Activated naive CD8-positive, alpha-beta T cell treated with anti-CD3 and anti-CD28 coated beads for 36 hours (primary cell): ENCODE measurements at regions not wholly inside any gene's neighbourhood (a gene's known extent, or its start where the extent isn't known, plus 50 kb on each side); places are given as distances from the start of the nearest gene placed in this dataset.

ENCODE experiments used
- DNase-seq: peaks from one replicate; pipeline ENCODE4 v3.0.0; 2021
- H3K27ac Mint-ChIP-seq: one replicate; pipeline ENCODE4 v1.8.0; 2022; ENCODE audit warnings: mild to moderate bottlenecking, moderate library complexity, mixed read lengths
- H3K27me3 Mint-ChIP-seq: one replicate; pipeline ENCODE4 v1.8.0; 2022; ENCODE audit warnings: mild to moderate bottlenecking, mixed read lengths
- H3K36me3 Mint-ChIP-seq: one replicate; pipeline ENCODE4 v1.8.0; 2021; ENCODE audit warnings: mild to moderate bottlenecking, mixed read lengths
- H3K4me1 Mint-ChIP-seq: one replicate; pipeline ENCODE4 v1.8.0; 2021; ENCODE audit warnings: mixed read lengths
- H3K4me3 Mint-ChIP-seq: one replicate; pipeline ENCODE4 v1.8.0; 2022; ENCODE audit warnings: mild to moderate bottlenecking, moderate library complexity, mixed read lengths
- H3K9me3 Mint-ChIP-seq: one replicate; pipeline ENCODE4 v1.8.0; 2022; ENCODE audit warnings: mixed read lengths

DNA sequence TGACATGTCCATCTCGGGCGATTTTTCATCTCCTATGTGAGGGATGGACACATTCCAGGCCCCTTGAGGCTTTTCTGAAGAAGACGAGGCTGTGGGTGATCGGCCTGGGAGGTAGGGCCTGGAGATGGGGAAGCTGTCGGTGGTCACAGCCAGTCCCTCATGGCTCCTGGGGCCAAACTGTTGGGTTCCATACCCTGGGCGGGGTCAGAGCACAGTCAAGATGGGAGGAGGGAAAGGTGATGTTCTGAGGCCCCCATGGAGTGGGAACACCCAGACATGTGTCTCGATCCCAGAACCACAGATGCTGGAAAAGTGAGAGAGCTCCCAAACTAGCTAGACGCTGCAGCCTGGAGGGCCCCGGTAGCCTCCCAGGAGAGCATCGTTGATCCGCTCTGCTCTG lies 157.5 kb upstream of the C1orf174 start:
- no peak for DNase-seq
- Mint-ChIP-seq H3K27me3 (peaks cover 3% of the 10 kb centered on the region), H3K27ac (no peak overlapping the region), H3K4me1 (peaks cover 1% of the 10 kb centered on the region), H3K4me3 (no peak overlapping the region), H3K9me3 (no peaks in the 10 kb centered on the region), H3K36me3 (no peaks in the 10 kb centered on the region)

DNA sequence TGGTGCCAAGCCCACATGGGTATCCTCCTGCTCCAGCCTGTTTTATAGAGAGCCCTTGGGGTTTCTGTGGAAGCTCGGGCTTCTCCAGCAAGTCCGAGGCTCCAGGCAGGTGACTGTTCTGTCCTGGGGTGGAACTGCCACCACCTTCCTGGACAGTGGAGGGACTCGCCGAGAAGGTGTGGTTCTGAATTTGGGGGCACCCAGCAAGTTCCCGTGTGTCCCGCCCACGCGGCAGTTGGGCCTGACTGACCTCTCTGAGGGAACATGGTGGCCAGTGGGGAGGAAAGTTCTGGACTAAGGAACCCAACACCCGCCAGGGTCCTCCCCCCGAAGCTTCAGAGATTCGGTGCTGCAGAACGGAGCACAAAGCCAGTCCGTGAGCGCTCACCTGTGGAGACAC lies 158.1 kb upstream of the C1orf174 start:
- no peaks in the 10 kb centered on the region for H3K27me3 Mint-ChIP-seq
- H3K36me3 Mint-ChIP-seq: no peaks in the 10 kb centered on the region
- H3K27ac Mint-ChIP-seq: no peak overlapping the region
- no peak for DNase-seq
- H3K4me3 Mint-ChIP-seq: no peak overlapping the region
- no peaks in the 10 kb centered on the region for H3K9me3 Mint-ChIP-seq
- no peaks in the 10 kb centered on the region for H3K4me1 Mint-ChIP-seq

DNA sequence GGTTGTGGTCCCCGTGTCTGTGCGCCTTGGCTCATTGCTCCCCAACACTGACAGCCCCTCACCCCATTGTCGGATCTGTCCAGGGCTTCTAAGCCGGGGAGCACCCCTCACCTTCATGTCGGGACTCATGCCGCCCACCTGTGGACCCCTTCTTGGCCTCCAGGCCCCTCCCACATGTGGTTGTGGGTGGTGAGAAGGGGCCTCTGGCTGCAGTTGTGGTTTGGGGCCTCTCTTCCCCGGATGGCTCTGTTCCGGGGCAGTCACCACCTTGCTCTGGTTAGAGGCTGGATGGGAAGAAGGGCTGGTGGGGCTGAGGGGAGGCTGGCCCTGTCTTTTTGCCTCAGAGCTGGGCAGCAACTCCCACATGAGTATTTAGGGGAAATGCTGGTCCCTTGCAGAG lies 158.6 kb upstream of the C1orf174 start:
- H3K27me3 Mint-ChIP-seq: no peaks in the 10 kb centered on the region
- no peaks in the 10 kb centered on the region for H3K9me3 Mint-ChIP-seq
- H3K4me3 Mint-ChIP-seq: no peak overlapping the region
- no peaks in the 10 kb centered on the region for H3K36me3 Mint-ChIP-seq
- H3K4me1 Mint-ChIP-seq: no peaks in the 10 kb centered on the region
- DNase-seq: no peak
- H3K27ac Mint-ChIP-seq: no peak overlapping the region

DNA sequence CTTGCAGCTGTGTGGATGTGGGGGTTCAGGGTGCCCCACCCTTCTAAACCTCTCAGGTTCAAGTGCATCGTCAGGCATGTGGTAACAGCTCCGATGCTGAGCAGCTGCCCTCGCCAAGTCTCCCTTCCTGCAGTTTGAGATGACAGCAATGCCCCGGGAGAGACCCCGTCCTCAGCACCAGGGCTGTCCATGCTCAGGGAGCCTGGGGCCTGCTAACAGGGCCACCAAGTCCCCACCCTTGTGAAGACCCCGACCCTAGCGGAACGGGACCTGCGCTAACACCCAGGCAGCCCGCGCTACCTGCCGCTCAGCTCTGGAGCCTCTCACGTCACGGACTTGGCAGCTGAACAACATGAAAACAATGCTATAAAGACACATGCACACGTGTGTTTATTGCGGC lies 159.2 kb upstream of the C1orf174 start:
- H3K36me3 Mint-ChIP-seq: no peaks in the 10 kb centered on the region
- H3K9me3 Mint-ChIP-seq: no peaks in the 10 kb centered on the region
- H3K27me3 Mint-ChIP-seq: no peaks in the 10 kb centered on the region
- no peak overlapping the region for H3K27ac Mint-ChIP-seq
- no peak overlapping the region for H3K4me3 Mint-ChIP-seq
- no peaks in the 10 kb centered on the region for H3K4me1 Mint-ChIP-seq
- DNase-seq: no peak

DNA sequence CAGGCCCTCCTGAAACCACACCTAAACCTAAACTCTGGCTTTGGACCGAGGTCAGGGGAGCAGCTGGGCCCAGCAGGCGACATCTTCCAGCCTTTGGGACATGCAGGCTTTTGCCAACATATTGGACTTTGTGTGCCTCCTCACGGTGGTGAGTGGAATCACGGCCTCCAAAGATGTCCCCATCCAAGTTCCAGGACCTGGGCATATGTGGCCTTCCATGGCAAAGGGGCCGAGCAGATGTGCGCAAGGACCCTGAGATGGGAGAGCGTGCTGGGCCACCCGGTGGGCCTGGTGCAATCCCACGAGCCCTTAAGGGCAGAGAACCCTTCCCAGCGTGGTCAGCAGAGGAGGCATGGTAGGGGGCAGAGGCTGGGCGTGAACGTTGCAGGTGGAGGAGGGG lies 160.8 kb upstream of the C1orf174 start:
- H3K27ac Mint-ChIP-seq: no peak overlapping the region
- no peaks in the 10 kb centered on the region for H3K36me3 Mint-ChIP-seq
- no peak overlapping the region for H3K4me3 Mint-ChIP-seq
- no peaks in the 10 kb centered on the region for H3K9me3 Mint-ChIP-seq
- no peak for DNase-seq
- no peaks in the 10 kb centered on the region for H3K4me1 Mint-ChIP-seq
- H3K27me3 Mint-ChIP-seq: no peaks in the 10 kb centered on the region

DNA sequence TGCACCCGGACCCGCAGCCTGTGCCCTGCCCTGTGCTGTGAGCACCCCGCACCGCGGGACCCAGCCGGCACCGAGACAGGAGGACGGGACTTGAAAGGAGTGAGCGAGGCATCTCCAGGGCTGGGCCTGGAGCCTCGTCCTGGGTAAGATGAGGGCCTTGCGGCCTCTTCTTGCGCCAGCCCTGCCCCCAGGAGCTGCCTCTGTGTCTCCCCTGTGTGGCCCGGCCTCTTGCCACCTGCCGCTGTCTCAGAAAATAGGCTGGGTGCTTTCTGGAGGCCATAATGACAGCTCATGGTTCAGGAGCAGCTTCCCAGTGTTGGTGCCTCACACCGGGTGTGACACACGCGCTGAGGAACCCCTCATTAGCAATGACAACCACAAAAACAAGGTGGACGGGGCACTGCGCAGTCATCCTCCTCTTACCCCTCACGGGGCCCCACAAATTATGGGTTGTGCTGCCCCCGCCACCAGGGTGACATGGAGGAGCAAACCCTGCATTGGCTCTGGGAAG lies 161.5 kb upstream of the C1orf174 start:
- H3K36me3 Mint-ChIP-seq: no peaks in the 10 kb centered on the region
- no peak overlapping the region for H3K27ac Mint-ChIP-seq
- H3K27me3 Mint-ChIP-seq: no peaks in the 10 kb centered on the region
- DNase-seq: no peak
- no peaks in the 10 kb centered on the region for H3K9me3 Mint-ChIP-seq
- H3K4me1 Mint-ChIP-seq: no peaks in the 10 kb centered on the region
- no peak overlapping the region for H3K4me3 Mint-ChIP-seq

DNA sequence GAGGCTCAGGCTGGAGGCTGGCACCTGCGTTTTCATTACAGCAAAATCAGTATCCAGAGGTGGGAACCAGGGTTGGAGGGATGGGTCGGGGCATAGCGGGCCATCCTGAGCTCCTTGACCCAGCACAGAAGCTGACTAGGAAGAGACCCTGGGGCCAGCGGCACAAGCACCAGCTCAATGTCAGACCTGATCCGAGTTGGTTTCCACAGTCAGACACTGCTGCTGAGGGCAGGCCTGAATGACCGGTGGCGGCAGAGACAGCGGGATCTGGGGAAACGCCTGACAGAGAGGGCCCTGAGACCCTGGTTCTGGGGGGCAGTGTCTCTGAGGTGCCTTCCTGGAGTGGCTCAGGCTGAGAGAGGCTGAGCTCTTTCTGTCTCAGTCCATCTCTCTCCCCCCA lies 162.0 kb upstream of the C1orf174 start:
- H3K4me1 Mint-ChIP-seq: no peaks in the 10 kb centered on the region
- H3K4me3 Mint-ChIP-seq: no peak overlapping the region
- no peak overlapping the region for H3K27ac Mint-ChIP-seq
- H3K27me3 Mint-ChIP-seq: no peaks in the 10 kb centered on the region
- DNase-seq: no peak
- H3K36me3 Mint-ChIP-seq: no peaks in the 10 kb centered on the region
- H3K9me3 Mint-ChIP-seq: no peaks in the 10 kb centered on the region

DNA sequence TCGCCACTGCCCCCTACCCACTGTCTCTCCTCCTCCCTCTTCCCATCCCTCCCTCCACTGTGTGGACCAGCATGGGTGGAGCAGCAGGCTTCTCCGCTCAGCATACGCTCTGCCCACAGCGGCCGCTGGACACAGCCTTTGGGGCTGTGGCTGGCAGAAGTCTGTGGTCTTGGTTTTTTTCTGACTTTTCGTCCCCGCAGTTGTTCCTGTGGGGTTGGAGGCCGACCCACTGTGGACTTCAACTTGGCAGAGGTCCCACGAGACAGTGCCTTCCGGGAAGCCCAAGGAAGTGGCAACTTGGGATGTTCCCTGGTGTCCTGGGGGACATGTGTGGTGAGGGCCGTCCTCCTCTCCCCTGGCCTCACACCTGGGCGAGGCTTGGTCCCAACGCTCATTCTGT lies 162.5 kb upstream of the C1orf174 start:
- no peak for DNase-seq
- Mint-ChIP-seq H3K27ac (no peak overlapping the region), H3K27me3 (no peaks in the 10 kb centered on the region), H3K9me3 (no peaks in the 10 kb centered on the region), H3K4me1 (no peaks in the 10 kb centered on the region), H3K36me3 (no peaks in the 10 kb centered on the region), H3K4me3 (no peak overlapping the region)

DNA sequence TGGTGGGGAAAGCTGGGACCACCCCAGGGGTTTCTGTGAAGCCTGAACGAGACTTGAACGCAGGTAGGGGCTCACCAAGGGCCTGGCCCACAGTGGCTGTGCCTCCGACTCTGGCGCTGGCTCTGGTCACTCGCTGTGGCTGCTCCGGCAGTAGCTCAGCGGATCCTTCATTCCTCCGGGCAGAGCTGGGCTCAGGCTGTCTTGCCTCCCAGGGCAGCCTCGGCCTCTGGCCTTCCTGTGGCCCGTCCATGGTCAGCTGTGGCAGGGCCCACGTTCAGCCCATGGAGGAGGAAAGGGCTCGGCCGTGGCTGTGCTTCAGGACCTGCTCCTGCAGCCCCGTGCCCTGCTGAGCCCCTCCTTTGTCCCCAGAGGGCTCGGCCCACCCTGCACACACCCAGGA lies 162.9 kb upstream of the C1orf174 start:
- H3K36me3 Mint-ChIP-seq: no peaks in the 10 kb centered on the region
- H3K27ac Mint-ChIP-seq: no peak overlapping the region
- H3K27me3 Mint-ChIP-seq: no peaks in the 10 kb centered on the region
- no peak for DNase-seq
- H3K4me1 Mint-ChIP-seq: no peaks in the 10 kb centered on the region
- H3K4me3 Mint-ChIP-seq: no peak overlapping the region
- no peaks in the 10 kb centered on the region for H3K9me3 Mint-ChIP-seq

DNA sequence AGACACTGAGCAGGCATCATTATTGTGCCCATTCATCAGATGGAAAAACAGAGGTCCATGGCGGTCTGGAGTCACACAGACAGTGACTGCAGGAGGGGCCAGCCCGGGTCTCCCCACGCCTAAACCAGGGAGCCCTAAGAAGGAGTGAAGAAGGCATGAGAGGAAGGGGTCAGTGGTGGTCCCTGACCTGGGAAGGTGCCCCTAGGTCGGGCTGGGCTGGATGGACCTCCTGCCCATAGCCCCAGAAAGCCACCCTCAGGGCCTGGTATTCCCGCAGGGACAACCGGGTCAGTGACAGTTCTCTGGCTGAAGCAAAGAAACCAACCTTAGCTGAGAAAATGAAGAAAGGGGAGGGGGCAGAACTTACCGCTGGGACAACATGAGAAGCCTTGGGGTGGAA lies 163.4 kb upstream of the C1orf174 start:
- Mint-ChIP-seq H3K4me1 (no peaks in the 10 kb centered on the region), H3K27ac (no peak overlapping the region), H3K4me3 (no peak overlapping the region), H3K9me3 (no peaks in the 10 kb centered on the region), H3K36me3 (no peaks in the 10 kb centered on the region), H3K27me3 (no peaks in the 10 kb centered on the region)
- DNase-seq: no peak

DNA sequence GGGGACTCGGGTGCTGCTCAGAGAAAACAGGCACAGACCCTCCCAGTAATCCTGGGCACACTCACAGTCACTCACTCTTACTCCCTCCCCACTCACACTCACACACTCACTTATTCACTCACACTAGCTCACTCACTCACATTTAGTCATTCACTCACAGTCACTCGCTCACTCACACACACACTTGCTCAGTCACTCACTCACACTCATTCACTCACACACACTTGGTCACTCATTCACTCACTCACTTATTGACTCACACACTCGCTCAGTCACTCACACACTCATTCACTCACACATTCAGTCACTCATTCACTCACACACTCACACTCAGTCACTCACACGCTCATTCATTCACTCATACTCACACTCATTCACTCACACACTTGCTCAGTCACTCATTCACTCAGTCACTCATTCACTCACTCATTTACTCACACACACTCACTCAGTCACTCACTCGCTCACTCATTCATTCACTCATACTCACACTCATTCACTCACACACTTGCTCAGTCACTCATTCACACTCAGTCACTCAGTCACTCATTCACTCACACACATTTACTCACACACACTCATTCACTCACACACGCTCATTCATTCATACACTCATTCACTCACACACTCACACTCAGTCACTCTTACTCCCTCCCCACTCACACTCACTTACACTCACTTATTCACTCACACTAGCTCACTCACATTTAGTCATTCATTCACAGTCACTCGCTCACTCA lies 164.2 kb upstream of the C1orf174 start:
- no peak overlapping the region for H3K4me3 Mint-ChIP-seq
- no peaks in the 10 kb centered on the region for H3K36me3 Mint-ChIP-seq
- no peak overlapping the region for H3K27ac Mint-ChIP-seq
- DNase-seq: no peak
- no peaks in the 10 kb centered on the region for H3K27me3 Mint-ChIP-seq
- H3K4me1 Mint-ChIP-seq: no peaks in the 10 kb centered on the region
- H3K9me3 Mint-ChIP-seq: no peaks in the 10 kb centered on the region

DNA sequence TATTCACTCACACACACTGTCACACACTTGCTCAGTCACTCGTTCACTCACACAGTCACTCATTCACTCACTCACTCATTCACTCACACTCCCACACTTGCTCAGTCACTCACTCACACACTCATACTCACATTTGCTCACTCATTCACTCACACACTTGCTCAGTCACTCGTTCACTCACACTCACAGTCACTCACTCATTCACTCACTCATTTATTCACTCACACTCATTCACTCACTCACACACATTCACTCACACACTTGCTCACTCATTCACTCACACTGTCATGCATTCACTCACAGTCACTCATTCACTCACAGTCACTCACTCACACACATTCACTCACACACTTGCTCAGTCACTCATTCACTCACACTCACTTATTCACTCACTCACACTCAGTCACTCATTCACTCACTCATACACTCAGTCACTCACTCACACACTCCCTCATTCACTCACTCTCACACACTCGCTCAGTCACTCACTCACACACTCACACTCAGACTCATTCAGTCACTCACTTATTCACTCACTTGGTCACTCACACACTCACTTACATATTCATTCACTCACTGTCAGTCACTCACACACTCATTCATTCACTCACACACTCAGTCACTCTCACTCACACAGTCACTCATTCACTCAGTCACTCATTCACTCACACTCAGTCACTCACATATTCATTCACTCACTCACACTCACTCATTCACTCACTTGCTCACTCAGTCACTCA lies 167.0 kb upstream of the C1orf174 start:
- Mint-ChIP-seq H3K36me3 (no peaks in the 10 kb centered on the region), H3K4me3 (no peak overlapping the region), H3K27me3 (no peaks in the 10 kb centered on the region), H3K4me1 (no peaks in the 10 kb centered on the region), H3K27ac (no peak overlapping the region), H3K9me3 (no peaks in the 10 kb centered on the region)
- DNase-seq: no peak

DNA sequence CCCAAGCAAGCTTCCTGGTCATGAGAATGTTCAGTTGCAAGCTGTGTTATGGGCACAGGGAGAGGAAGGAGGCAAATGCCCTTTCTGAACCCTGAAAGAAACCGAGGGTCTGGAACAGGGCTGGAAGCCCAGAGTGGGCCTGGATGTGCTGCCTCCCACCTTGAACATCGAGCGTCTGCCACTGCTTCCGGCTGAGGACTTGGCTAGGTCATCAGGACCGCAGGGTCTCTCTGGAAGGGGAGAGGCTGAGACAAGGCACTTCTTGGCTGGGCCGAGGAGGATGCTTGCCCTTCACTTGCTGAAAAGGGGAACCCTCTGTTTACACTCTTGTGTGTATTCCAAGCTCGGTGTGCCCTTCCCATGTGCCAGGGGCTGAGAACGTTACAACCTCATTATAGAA lies 168.0 kb upstream of the C1orf174 start:
- Mint-ChIP-seq H3K4me1 (no peaks in the 10 kb centered on the region), H3K36me3 (no peaks in the 10 kb centered on the region), H3K9me3 (no peaks in the 10 kb centered on the region), H3K27me3 (peaks cover 4% of the 10 kb centered on the region), H3K4me3 (no peak overlapping the region), H3K27ac (no peak overlapping the region)
- DNase-seq: no peak

DNA sequence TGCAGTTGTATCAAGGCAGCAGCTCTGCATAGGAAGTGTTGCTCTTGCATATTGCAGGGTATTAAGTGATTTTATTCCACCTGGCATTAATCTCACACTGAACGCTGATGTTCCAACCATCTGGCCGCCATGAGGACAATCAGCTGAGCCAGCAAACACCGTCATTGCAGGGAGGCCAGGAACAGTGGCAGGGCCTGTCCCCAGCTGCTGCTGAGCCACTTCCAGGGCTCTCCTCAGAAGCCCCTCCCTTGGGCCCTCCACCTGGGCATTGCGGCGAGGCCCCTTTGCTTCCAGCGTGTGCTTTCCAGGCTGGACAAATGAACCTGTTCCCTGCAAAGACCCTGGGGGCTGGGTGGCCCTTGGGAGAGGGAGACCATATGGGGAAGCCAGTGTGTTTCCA lies 171.6 kb upstream of the C1orf174 start:
- no peak overlapping the region for H3K4me3 Mint-ChIP-seq
- H3K27ac Mint-ChIP-seq: no peak overlapping the region
- no peaks in the 10 kb centered on the region for H3K36me3 Mint-ChIP-seq
- no peaks in the 10 kb centered on the region for H3K4me1 Mint-ChIP-seq
- no peaks in the 10 kb centered on the region for H3K9me3 Mint-ChIP-seq
- DNase-seq: no peak
- H3K27me3 Mint-ChIP-seq: peaks cover 13% of the 10 kb centered on the region

DNA sequence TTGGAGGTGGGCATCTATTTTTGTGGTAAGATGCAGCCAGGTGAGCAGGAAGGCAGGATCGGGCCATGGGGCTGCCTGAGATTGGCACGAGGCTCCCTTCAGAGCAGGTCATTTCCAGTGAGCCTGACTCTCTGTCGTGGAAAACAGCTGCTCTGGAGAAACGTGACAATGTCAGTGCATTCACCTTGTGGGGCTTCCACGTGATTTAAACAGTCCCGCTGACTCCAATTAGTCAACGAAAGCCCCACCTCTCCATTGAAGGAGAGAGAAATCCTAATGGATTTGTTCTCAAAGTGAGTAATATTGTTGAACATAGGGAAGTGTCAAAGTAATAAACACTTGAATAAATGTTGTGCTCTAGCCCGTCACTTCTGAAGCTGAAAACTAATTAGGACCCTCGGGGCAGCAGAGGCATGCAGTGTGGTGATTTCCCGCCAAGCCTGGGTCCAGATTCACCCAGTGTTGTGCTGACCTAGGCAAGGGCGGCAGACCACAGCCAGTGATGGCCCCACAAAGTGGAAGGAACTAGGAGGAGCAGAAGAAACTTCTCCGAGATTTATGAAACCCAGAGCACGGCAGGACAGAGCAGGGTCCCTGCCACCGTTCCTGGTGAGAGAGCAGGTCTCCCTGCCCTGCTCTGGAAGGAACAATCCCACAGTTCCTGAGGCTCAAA lies 172.5 kb upstream of the C1orf174 start:
- no peak for DNase-seq
- H3K36me3 Mint-ChIP-seq: no peaks in the 10 kb centered on the region
- no peaks in the 10 kb centered on the region for H3K9me3 Mint-ChIP-seq
- H3K4me3 Mint-ChIP-seq: no peak overlapping the region
- peaks cover 16% of the 10 kb centered on the region for H3K27me3 Mint-ChIP-seq
- no peaks in the 10 kb centered on the region for H3K4me1 Mint-ChIP-seq
- H3K27ac Mint-ChIP-seq: no peak overlapping the region
